IPS-15b (cell line): ENCODE measurements at regions not wholly inside any gene's neighbourhood (a gene's known extent, or its start where the extent isn't known, plus 50 kb on each side); places are given as distances from the start of the nearest gene placed in this dataset.
"Not testable (repeated sequence)": the region's sequence is repeated elsewhere in the genome, so short reads cannot be mapped to it uniquely, and the experiment has no call there.

Experiments
- H3K27me3 ChIP-seq: one replicate; pipeline ENCODE4 v1.6.1; 2013; ENCODE audit warnings: low read length; ENCODE audit not compliant: control insufficient read depth, insufficient read depth
- H3K36me3 ChIP-seq: one replicate; pipeline ENCODE4 v1.6.1; 2013; ENCODE audit warnings: low read length; ENCODE audit not compliant: control insufficient read depth, insufficient read depth
- H3K4me1 ChIP-seq: one replicate; pipeline ENCODE4 v1.6.1; 2013; ENCODE audit warnings: mild to moderate bottlenecking, low read length; ENCODE audit not compliant: control insufficient read depth, insufficient read depth
- H3K4me3 ChIP-seq: one replicate; pipeline ENCODE4 v1.5.1; 2013; ENCODE audit warnings: low read depth, low read length
- H3K9ac ChIP-seq: one replicate; pipeline ENCODE4 v1.6.1; 2013; ENCODE audit warnings: low read depth, mild to moderate bottlenecking, low read length
- H3K9me3 ChIP-seq: one replicate; pipeline ENCODE4 v1.6.1; 2013; ENCODE audit warnings: mild to moderate bottlenecking, low read length; ENCODE audit not compliant: control insufficient read depth, insufficient read depth

DNA sequence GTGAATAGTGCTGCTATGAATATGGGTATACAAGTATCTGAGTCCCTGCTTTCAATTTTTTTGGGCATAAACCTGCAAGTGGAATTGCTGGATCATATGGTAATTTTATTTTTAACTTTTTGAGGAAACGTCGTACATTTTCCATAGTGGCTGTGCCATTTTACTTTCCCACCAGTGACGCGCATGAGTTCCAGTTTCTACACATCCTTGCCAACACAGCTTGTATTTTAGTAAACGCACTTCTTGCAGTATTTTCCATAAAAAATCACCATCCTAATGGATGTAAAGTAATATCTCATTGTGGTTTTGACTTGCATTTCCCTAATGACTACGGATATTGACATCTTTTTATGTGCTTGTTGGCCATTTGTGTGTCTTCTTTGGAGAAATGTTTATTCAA, 105.0 kb downstream of the NFKBIZ start:
- H3K36me3 ChIP-seq: no peaks in the 10 kb centered on the region
- no peak overlapping the region for H3K4me3 ChIP-seq
- H3K27me3 ChIP-seq: no peaks in the 10 kb centered on the region
- no peaks in the 10 kb centered on the region for H3K4me1 ChIP-seq
- no peak overlapping the region for H3K9ac ChIP-seq
- H3K9me3 ChIP-seq: no peaks in the 10 kb centered on the region

DNA sequence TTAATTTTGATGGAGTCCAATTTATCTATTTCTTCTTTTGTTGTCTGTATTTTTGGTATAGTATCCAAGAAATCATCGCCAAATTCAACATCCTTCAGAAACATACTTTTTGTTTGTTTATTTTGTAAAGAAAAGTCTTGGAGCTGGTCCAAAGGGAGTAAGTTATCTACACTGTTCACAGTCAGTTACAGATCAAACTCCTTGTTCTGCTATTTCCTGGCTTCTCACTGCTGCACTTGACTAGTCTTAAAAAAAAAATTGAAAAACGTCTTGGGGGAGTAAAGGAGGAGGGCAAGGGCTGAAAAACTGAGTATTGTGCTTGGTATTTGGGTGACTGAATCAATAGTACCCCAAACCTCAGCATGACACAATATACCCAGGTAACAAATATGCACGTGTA, 105.6 kb downstream of the NFKBIZ start:
- no peaks in the 10 kb centered on the region for H3K9me3 ChIP-seq
- no peak overlapping the region for H3K4me3 ChIP-seq
- H3K9ac ChIP-seq: no peak overlapping the region
- H3K27me3 ChIP-seq: no peaks in the 10 kb centered on the region
- no peaks in the 10 kb centered on the region for H3K4me1 ChIP-seq
- no peaks in the 10 kb centered on the region for H3K36me3 ChIP-seq

DNA sequence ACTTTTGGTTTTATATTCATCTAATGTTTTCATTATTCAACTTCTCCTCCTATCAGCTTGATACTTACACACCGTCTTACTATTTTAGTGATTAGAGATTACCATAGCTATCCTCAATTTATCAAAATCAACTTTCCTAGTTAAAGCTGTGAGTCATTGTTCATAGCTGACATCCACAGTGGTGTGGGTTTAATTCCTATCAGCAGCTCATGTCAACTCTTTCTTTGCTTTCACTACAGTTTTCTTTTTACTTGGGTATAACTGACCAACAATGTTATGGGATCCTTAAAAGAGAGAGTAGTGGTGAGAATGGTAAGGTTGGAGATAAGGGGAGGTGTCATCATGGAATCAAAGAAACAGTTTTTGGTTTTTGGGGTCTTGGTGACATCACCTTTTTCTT, 112.7 kb downstream of the NFKBIZ start:
- no peaks in the 10 kb centered on the region for H3K36me3 ChIP-seq
- no peaks in the 10 kb centered on the region for H3K27me3 ChIP-seq
- no peaks in the 10 kb centered on the region for H3K9me3 ChIP-seq
- H3K4me3 ChIP-seq: no peak overlapping the region
- H3K9ac ChIP-seq: no peak overlapping the region
- H3K4me1 ChIP-seq: no peaks in the 10 kb centered on the region

DNA sequence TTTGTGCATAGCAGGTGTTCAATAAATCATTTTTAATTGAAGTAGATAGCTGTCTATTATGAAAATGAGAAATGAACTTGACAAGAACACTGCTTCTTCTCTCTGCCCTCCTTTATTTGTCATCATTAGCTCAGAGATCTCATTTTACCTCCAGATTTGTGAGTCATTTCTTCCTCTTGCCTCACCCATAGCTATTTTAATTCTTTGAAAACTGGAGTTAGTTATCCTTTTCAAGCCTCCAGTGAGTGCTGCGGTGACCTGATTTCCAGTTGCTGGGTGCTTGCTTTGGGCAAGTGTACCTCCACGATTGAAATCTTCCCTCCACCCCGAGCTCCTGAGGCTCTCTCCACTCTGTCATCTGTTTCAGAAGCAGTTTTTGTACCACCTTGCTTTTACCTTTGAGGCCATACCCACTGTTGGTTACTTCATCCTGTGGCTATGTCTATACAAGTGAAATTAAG, 114.6 kb downstream of the NFKBIZ start:
- H3K4me3 ChIP-seq: no peak overlapping the region
- no peaks in the 10 kb centered on the region for H3K27me3 ChIP-seq
- no peaks in the 10 kb centered on the region for H3K36me3 ChIP-seq
- no peak overlapping the region for H3K9ac ChIP-seq
- no peaks in the 10 kb centered on the region for H3K4me1 ChIP-seq
- no peaks in the 10 kb centered on the region for H3K9me3 ChIP-seq

DNA sequence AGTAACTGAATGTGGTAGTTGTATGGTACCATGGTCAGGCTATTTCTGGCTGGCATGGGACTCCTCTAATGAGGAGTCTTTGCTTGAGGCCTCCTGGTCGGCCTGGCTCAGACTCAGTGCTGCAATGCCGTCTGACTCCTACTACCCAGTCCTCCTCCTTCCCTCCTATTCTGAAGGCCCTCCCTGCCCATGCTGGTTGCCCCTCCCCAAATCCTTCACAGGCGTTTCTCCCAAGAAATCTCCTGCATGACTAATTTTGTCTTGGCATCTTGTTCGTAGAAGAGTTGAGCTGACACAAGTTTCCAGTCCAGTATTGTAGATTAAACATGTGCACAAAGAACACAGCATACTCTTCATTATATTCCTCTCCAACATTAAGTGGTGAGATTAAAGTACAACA, 115.5 kb downstream of the NFKBIZ start:
- no peak overlapping the region for H3K4me3 ChIP-seq
- no peaks in the 10 kb centered on the region for H3K27me3 ChIP-seq
- no peak overlapping the region for H3K9ac ChIP-seq
- H3K4me1 ChIP-seq: no peaks in the 10 kb centered on the region
- H3K36me3 ChIP-seq: no peaks in the 10 kb centered on the region
- H3K9me3 ChIP-seq: no peaks in the 10 kb centered on the region

DNA sequence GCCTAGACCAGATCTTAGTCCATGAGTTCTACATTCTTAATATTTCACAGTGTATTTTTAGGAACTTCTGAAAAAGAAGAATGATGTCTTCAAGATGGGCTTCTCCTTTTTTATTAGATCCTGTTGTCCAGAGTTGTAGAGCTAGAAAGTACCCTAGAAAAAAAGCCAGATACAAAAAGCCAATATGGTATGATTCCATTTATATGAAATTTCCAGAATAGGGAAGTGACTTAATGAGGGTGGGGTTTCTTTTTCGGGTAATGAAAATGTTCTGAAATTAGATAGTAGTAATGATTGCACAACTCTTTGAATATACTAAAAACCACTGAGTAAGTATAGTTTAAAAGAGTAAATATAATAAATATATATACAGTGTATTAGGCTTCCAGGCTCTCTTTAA, 116.9 kb downstream of the NFKBIZ start:
- H3K36me3 ChIP-seq: no peaks in the 10 kb centered on the region
- H3K4me3 ChIP-seq: no peak overlapping the region
- H3K27me3 ChIP-seq: no peaks in the 10 kb centered on the region
- H3K9me3 ChIP-seq: no peaks in the 10 kb centered on the region
- no peak overlapping the region for H3K9ac ChIP-seq
- H3K4me1 ChIP-seq: no peaks in the 10 kb centered on the region

DNA sequence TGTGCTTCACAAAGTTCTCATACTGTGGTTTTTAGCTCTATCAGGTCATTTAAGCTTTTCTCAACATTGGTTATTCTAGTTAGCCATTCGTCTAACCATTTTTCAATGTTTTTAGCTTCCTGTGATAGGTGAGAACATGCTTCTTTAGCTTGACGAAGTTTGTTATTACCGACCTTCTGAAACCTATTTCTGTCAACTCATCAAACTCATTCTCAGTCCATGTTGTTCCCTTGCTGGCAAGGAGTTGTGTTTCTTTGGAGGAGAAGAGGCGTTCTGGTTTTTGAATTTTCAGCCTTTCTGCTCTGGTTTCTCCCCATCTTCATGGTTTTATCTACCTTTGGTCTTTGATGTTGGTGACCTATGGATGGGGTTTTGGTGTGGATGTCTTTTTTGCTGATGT, 120.9 kb downstream of the NFKBIZ start:
- Histone ChIP-seq H3K4me3 (no peak overlapping the region), H3K9ac (no peak overlapping the region), H3K4me1 (no peaks in the 10 kb centered on the region), H3K27me3 (no peaks in the 10 kb centered on the region), H3K36me3 (no peaks in the 10 kb centered on the region), H3K9me3 (no peaks in the 10 kb centered on the region)

DNA sequence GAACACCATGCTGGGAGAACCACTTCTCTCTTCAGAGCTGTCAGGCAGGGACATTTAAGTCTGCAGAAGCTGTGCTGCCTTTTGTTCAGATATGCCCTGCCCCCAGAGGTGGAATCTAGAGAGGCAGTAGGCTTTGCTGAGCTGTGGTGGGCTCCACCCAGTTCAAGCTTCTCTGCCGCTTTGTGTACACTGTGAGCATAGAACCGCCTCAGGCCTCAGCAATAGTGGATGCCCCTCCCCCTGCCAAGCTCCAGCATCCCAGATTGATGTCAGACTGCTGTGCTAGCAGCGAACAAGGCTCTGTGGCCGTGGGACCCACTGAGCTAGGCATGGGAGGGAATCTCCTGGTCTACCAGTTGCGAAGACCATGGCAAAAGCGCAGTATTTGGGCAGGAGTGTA, 121.6 kb downstream of the NFKBIZ start:
- Histone ChIP-seq H3K4me3 (no peak overlapping the region), H3K9me3 (no peaks in the 10 kb centered on the region), H3K36me3 (no peaks in the 10 kb centered on the region), H3K9ac (no peak overlapping the region), H3K4me1 (no peaks in the 10 kb centered on the region), H3K27me3 (no peaks in the 10 kb centered on the region)

DNA sequence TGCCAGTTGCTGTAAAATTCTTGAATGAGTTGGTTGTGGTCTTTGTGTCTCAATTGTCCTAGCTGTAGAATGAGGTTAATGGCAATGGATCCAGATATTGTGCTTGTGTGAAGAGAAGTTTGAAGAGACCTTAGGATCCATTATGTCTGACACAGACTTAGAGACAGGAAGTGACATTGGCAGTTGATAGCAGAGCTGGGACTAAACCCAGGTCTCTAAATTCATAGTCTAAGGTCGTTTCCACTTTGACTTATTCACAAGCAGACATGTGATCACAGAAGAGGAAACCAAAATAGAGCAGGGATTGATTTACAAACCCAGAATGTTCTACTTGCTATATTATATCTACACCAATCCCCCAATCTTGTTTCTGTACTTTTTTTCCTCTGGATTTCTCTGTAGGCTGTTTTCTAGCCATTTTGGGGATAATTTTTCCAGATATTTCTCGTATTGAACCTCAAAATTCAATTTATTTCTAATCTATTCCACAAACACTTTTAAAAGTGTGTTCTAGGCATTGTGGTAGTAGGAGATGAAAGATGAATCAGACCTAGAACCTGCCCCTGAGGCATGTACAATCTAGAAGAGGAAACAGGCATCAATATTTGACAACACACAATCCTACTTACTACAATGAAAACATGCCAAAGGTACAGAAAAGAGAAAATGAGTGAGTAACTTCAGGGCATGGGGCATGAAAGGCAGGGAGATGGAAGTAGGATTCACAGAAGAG, 123.3 kb downstream of the NFKBIZ start:
- no peak overlapping the region for H3K9ac ChIP-seq
- H3K36me3 ChIP-seq: no peaks in the 10 kb centered on the region
- no peaks in the 10 kb centered on the region for H3K4me1 ChIP-seq
- no peaks in the 10 kb centered on the region for H3K27me3 ChIP-seq
- no peaks in the 10 kb centered on the region for H3K9me3 ChIP-seq
- H3K4me3 ChIP-seq: no peak overlapping the region

DNA sequence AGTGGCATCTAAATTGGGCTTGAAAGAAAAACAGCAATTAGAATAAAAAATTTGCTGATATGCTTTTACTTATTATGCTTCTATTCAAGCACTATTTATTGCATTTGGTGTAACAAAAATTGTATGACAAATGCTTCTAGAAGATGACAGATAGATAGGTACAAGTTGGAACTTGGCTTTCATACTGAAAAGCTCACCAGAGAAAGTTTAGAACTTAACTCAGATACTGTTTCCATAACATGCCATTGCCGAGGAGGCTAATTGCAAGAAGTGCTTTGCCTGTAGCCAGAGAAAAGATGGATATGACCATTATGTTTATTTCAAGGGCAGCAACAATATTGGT, 123.8 kb downstream of the NFKBIZ start:
- H3K9ac ChIP-seq: no peak overlapping the region
- H3K36me3 ChIP-seq: no peaks in the 10 kb centered on the region
- H3K27me3 ChIP-seq: no peaks in the 10 kb centered on the region
- H3K4me3 ChIP-seq: no peak overlapping the region
- no peaks in the 10 kb centered on the region for H3K9me3 ChIP-seq
- no peaks in the 10 kb centered on the region for H3K4me1 ChIP-seq

DNA sequence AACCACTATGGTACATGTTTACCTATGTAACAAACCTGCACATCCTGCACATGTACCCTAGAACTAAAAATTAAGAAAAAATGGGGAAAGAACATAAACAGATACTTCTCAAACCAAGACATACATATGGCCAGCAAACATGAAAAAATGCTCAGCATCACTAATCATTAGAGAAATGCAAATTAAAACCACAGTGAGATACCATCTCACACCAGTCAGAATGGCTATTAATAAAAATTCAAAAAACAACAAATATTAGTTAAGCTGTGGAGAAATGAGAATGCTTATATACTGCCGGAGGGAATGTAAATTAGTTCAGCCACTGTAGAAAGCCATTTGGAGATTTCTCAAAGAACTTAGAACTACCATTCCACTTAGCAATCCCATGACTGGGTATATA, 126.1 kb downstream of the NFKBIZ start:
- not testable (repeated sequence) for H3K36me3 ChIP-seq, H3K4me3 ChIP-seq, H3K4me1 ChIP-seq, H3K9me3 ChIP-seq, H3K9ac ChIP-seq, H3K27me3 ChIP-seq

DNA sequence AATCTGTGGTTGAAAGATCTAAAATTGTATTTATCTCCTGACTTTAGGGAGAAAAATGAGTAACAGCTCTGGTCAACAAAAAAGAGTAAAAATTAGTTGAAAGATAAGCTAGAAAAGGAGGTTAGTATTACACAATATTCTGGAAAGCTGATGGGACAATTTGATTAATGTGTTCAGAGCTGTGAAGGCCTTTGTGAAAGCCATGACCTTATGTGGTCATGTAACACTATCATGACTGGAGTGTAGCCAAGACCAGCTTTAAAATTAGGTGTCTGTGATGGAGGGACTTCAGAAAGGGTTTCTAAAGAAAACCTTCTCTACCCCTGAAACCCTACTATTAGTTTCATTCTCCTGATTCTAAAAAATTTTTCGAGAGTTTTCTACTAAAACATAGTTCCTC, 127.2 kb downstream of the NFKBIZ start:
- H3K9me3 ChIP-seq: no peaks in the 10 kb centered on the region
- H3K27me3 ChIP-seq: no peaks in the 10 kb centered on the region
- no peak overlapping the region for H3K4me3 ChIP-seq
- no peak overlapping the region for H3K9ac ChIP-seq
- H3K4me1 ChIP-seq: no peaks in the 10 kb centered on the region
- no peaks in the 10 kb centered on the region for H3K36me3 ChIP-seq
